ENCODE measurements at regions not wholly inside any gene's neighbourhood (a gene's known extent, or its start where the extent isn't known, plus 50 kb on each side); places are given as distances from the start of the nearest gene placed in this dataset.

DNA sequence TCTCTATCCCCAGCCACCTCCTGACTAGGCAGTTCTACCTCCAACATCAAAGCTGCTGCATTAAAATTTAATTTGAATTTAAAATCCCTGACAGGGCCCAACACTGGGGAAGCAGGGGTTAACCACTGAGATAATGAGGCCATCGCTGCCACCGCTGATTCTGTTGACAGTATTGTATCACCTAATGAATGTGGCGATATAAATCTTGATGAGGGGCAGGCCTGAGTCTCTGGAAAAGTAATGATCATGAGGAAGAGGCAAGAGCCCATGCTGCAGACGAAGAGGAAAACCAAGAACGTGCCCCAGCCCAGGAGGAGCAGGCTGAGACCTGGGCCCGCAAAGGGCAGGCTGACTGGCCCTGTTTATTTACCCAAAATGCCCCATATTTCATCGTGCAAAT lies 251.4 kb upstream of the ZFHX3 start:
- CTCF ChIA-PET: no interaction called here
- POLR2A ChIA-PET: no interaction called here
- 48% methylated on average over 7 of the region's 7 CpGs for WGBS (ENCODE audit: low lambda C conversion rate)

DNA sequence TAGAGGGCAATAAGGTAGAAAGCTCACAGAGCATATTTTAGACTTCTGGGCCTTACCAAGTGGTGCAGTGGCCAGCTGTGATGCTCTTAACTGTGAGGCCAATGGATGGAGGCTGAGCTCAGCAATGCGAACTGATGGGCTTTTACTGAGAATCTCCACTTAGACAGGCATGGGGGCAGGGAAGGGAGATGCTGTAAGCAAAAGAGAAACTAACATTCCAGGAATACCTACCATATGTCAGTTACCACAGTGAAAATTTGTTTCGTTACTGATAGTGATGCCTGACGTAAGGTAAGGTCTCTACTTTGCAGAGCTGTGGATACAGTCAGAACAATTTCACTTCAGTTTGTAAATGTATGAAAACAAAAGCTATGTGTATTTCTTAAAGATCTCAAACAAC lies 250.6 kb upstream of the ZFHX3 start:
- TF ChIP-seq NFIC (IDR thresholded peaks at IDR 0.05; ENCODE audit: borderline replicate concordance): no peak
- TF ChIP-seq CHD2 (IDR thresholded peaks at IDR 0.05; ENCODE audit: low read length, partially characterized antibody): no peak
- TF ChIP-seq NRF1 (IDR thresholded peaks at IDR 0.05; ENCODE audit: low read depth, low read length): no peak
- no peak for TF ChIP-seq GATA2 (CRISPR knock-in tag; IDR thresholded peaks at IDR 0.05)
- TF ChIP-seq EP300 (IDR thresholded peaks at IDR 0.05; ENCODE audit: borderline replicate concordance in 1 of 2, low read depth in 1 of 2, low read length in 1 of 2): no peak
- no peak for TF ChIP-seq SIN3A (IDR thresholded peaks at IDR 0.05; ENCODE audit: borderline replicate concordance, low read depth, low read length)
- TF ChIP-seq POLR2AphosphoS5 (IDR thresholded peaks at IDR 0.05; ENCODE audit: low read depth, low read length): no peak
- TF ChIP-seq, protein P1, sequence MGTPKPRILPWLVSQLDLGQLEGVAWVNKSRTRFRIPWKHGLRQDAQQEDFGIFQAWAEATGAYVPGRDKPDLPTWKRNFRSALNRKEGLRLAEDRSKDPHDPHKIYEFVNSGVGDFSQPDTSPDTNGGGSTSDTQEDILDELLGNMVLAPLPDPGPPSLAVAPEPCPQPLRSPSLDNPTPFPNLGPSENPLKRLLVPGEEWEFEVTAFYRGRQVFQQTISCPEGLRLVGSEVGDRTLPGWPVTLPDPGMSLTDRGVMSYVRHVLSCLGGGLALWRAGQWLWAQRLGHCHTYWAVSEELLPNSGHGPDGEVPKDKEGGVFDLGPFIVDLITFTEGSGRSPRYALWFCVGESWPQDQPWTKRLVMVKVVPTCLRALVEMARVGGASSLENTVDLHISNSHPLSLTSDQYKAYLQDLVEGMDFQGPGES (IDR thresholded peaks at IDR 0.05; ENCODE audit: low read depth, low read length): no peak
- no peak for TF ChIP-seq TAF1 (IDR thresholded peaks at IDR 0.05; ENCODE audit: borderline replicate concordance, low read depth, low read length)
- no peak for TF ChIP-seq JUND (IDR thresholded peaks at IDR 0.05)
- no peak for TF ChIP-seq YY1 (IDR thresholded peaks at IDR 0.05; ENCODE audit: low read depth)
- no peak for TF ChIP-seq FOXM1 (IDR thresholded peaks at IDR 0.05; ENCODE audit: low read depth)
- TF ChIP-seq, protein P2, sequence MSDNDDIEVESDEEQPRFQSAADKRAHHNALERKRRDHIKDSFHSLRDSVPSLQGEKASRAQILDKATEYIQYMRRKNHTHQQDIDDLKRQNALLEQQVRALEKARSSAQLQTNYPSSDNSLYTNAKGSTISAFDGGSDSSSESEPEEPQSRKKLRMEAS (IDR thresholded peaks at IDR 0.05; ENCODE audit: low read depth): no peak
- TF ChIP-seq, protein P3, sequence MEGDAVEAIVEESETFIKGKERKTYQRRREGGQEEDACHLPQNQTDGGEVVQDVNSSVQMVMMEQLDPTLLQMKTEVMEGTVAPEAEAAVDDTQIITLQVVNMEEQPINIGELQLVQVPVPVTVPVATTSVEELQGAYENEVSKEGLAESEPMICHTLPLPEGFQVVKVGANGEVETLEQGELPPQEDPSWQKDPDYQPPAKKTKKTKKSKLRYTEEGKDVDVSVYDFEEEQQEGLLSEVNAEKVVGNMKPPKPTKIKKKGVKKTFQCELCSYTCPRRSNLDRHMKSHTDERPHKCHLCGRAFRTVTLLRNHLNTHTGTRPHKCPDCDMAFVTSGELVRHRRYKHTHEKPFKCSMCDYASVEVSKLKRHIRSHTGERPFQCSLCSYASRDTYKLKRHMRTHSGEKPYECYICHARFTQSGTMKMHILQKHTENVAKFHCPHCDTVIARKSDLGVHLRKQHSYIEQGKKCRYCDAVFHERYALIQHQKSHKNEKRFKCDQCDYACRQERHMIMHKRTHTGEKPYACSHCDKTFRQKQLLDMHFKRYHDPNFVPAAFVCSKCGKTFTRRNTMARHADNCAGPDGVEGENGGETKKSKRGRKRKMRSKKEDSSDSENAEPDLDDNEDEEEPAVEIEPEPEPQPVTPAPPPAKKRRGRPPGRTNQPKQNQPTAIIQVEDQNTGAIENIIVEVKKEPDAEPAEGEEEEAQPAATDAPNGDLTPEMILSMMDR (IDR thresholded peaks at IDR 0.05): no peak
- no peak for TF ChIP-seq RXRA (IDR thresholded peaks at IDR 0.05; ENCODE audit: borderline replicate concordance, low read depth)
- no peak for TF ChIP-seq RCOR1 (IDR thresholded peaks at IDR 0.05; ENCODE audit: low read length)
- CTCF ChIA-PET: no interaction called here
- peaks cover 0 to 6% of the 10 kb centered on the region in 2 experiments; a peak in 2 of 4 replicates for H3K4me1 ChIP-seq (ENCODE audit: control insufficient read depth in 1 of 2, insufficient read depth in 2 of 2, low read depth in 1 of 2, low read length in 1 of 2)
- DNase-seq: no peak
- no peaks in the 10 kb centered on the region for H3K9me3 ChIP-seq
- H3K9ac ChIP-seq: no peak overlapping the region
- no peaks in the 10 kb centered on the region for H3K79me2 ChIP-seq (ENCODE audit: insufficient read depth)
- H4K20me1 ChIP-seq (ENCODE audit: insufficient read depth): no peaks in the 10 kb centered on the region
- no peaks in the 10 kb centered on the region for H3K9me2 ChIP-seq
- no peak overlapping the region for H3K4me2 ChIP-seq
- H3K36me3 ChIP-seq (replicated peaks in 1 of 2; ENCODE audit: control insufficient read depth in 1 of 2, insufficient read depth in 2 of 2, low read length in 1 of 2): no peaks in the 10 kb centered on the region
- H3K27me3 ChIP-seq (ENCODE audit: insufficient read depth): no peaks in the 10 kb centered on the region
- no peak overlapping the region for H3K4me3 ChIP-seq (ENCODE audit: low read depth in 2 of 2, low read length in 1 of 2)
- H3F3A ChIP-seq (replicated peaks; ENCODE audit: insufficient read depth): no peaks in the 10 kb centered on the region
- POLR2A ChIA-PET: no interaction called here
- 52% methylated on average over 3 of the region's 3 CpGs for WGBS (ENCODE audit: low lambda C conversion rate)
- H2AFZ ChIP-seq (ENCODE audit: low read depth): no peak overlapping the region
- H3K27ac ChIP-seq (ENCODE audit: low read depth in 2 of 2, low read length in 1 of 2): no peak overlapping the region

More for the DNA sequence above, 251.4 kb upstream of the ZFHX3 start:
- no peak overlapping the region for H3K27ac ChIP-seq (ENCODE audit: low read depth in 2 of 2, low read length in 1 of 2)
- no peak overlapping the region for H3K9ac ChIP-seq
- no peak overlapping the region for H2AFZ ChIP-seq (ENCODE audit: low read depth)
- no peaks in the 10 kb centered on the region for H3K36me3 ChIP-seq (replicated peaks in 1 of 2; ENCODE audit: control insufficient read depth in 1 of 2, insufficient read depth in 2 of 2, low read length in 1 of 2)
- DNase-seq: peak; percentile 51
- H3K4me2 ChIP-seq: no peak overlapping the region
- H3K27me3 ChIP-seq (ENCODE audit: insufficient read depth): no peaks in the 10 kb centered on the region; the same call in 1 of the 2 replicates
- H4K20me1 ChIP-seq (ENCODE audit: insufficient read depth): no peaks in the 10 kb centered on the region
- no peaks in the 10 kb centered on the region for H3K9me2 ChIP-seq
- H3K4me3 ChIP-seq (ENCODE audit: low read depth in 2 of 2, low read length in 1 of 2): no peak overlapping the region
- TF ChIP-seq YY1 (IDR thresholded peaks at IDR 0.05; ENCODE audit: low read depth) (no peak), RFX5 (IDR thresholded peaks at IDR 0.05; ENCODE audit: low read length) (no peak), EP300 (IDR thresholded peaks at IDR 0.05; ENCODE audit: borderline replicate concordance in 1 of 2, low read depth in 1 of 2, low read length in 1 of 2) (peak in 1 of 2 experiments; percentile 55; a peak in 1 of 4 replicates), TAF1 (IDR thresholded peaks at IDR 0.05; ENCODE audit: borderline replicate concordance, low read depth, low read length) (no peak), TCF12 (IDR thresholded peaks at IDR 0.05) (peak; percentile 18; the same call in 1 of the 2 replicates), FOXJ3 (CRISPR knock-in tag; IDR thresholded peaks at IDR 0.05) (peak; percentile 77; the same call in 1 of the 2 replicates), GATA2 (CRISPR knock-in tag; IDR thresholded peaks at IDR 0.05) (peak; percentile 92)
- TF ChIP-seq, protein P4, sequence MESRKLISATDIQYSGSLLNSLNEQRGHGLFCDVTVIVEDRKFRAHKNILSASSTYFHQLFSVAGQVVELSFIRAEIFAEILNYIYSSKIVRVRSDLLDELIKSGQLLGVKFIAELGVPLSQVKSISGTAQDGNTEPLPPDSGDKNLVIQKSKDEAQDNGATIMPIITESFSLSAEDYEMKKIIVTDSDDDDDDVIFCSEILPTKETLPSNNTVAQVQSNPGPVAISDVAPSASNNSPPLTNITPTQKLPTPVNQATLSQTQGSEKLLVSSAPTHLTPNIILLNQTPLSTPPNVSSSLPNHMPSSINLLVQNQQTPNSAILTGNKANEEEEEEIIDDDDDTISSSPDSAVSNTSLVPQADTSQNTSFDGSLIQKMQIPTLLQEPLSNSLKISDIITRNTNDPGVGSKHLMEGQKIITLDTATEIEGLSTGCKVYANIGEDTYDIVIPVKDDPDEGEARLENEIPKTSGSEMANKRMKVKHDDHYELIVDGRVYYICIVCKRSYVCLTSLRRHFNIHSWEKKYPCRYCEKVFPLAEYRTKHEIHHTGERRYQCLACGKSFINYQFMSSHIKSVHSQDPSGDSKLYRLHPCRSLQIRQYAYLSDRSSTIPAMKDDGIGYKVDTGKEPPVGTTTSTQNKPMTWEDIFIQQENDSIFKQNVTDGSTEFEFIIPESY (IDR thresholded peaks at IDR 0.05; ENCODE audit: borderline replicate concordance, low read depth): no peak
- TF ChIP-seq, protein P2 (IDR thresholded peaks at IDR 0.05; ENCODE audit: low read depth): no peak
- no peaks in the 10 kb centered on the region for H3F3A ChIP-seq (replicated peaks; ENCODE audit: insufficient read depth)
- H3K9me3 ChIP-seq: no peaks in the 10 kb centered on the region
- H3K79me2 ChIP-seq (ENCODE audit: insufficient read depth): no peaks in the 10 kb centered on the region
- H3K4me1 ChIP-seq (ENCODE audit: control insufficient read depth in 1 of 2, insufficient read depth in 2 of 2, low read depth in 1 of 2, low read length in 1 of 2): peaks cover 0 to 11% of the 10 kb centered on the region in 2 experiments; a peak in 2 of 4 replicates

Measured in SK-N-SH (cell line).